Activated naive CD8-positive, alpha-beta T cell treated with anti-CD3 and anti-CD28 coated beads for 36 hours (primary cell): ENCODE measurements at regions not wholly inside any gene's neighbourhood (a gene's known extent, or its start where the extent isn't known, plus 50 kb on each side); places are given as distances from the start of the nearest gene placed in this dataset.

Source experiments
- DNase-seq: peaks from one replicate; pipeline ENCODE4 v3.0.0; 2021
- H3K27ac Mint-ChIP-seq: one replicate; pipeline ENCODE4 v1.8.0; 2022; ENCODE audit warnings: mild to moderate bottlenecking, moderate library complexity, mixed read lengths
- H3K27me3 Mint-ChIP-seq: one replicate; pipeline ENCODE4 v1.8.0; 2022; ENCODE audit warnings: mild to moderate bottlenecking, mixed read lengths
- H3K36me3 Mint-ChIP-seq: one replicate; pipeline ENCODE4 v1.8.0; 2021; ENCODE audit warnings: mild to moderate bottlenecking, mixed read lengths
- H3K4me1 Mint-ChIP-seq: one replicate; pipeline ENCODE4 v1.8.0; 2021; ENCODE audit warnings: mixed read lengths
- H3K4me3 Mint-ChIP-seq: one replicate; pipeline ENCODE4 v1.8.0; 2022; ENCODE audit warnings: mild to moderate bottlenecking, moderate library complexity, mixed read lengths
- H3K9me3 Mint-ChIP-seq: one replicate; pipeline ENCODE4 v1.8.0; 2022; ENCODE audit warnings: mixed read lengths

DNA sequence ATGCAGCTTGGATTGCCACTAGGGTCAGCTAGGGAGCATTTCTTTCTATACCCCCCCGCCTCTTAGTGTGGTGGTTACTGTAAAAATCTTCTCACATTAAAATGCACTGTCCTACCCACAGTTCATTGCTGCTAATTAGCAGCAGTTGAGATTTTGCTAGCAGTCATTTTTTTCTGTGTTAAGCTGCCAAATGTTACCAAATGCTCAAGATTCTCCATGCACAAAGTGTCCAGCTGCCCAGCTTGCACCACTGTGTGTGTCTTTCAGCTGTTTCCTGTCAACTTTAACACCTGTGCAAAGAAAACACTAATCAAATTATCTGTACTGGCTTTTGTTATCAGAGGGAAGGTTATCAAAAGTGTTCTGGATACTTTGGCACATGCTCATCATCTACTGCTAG lies 679.3 kb downstream of the NR4A2 start:
- Mint-ChIP-seq H3K4me3 (no peak overlapping the region), H3K4me1 (no peaks in the 10 kb centered on the region), H3K9me3 (peaks cover 2% of the 10 kb centered on the region), H3K27ac (no peak overlapping the region), H3K27me3 (no peaks in the 10 kb centered on the region), H3K36me3 (no peaks in the 10 kb centered on the region)
- DNase-seq, result no peak

DNA sequence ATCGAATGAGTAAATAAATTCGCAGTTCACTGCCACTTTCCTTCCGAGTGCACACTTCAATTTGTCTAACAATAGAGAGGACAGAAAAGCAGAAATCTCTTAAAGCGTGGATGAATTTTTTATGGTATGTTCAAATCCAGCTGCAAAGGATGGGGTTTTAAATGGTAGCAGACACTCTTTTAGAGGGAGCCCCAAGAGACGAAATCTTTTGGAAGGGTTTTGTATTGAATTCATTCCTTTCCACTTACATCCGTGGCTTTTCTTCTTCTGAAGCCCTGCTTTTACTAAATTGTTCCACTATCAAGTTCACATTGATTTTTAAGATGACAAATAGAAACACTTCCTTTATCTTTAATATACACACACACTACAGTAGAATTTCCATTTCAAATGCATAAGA lies 680.7 kb downstream of the NR4A2 start:
- H3K27ac Mint-ChIP-seq, result no peak overlapping the region
- H3K36me3 Mint-ChIP-seq, result no peaks in the 10 kb centered on the region
- H3K9me3 Mint-ChIP-seq, result peaks cover 2% of the 10 kb centered on the region
- no peak overlapping the region for H3K4me3 Mint-ChIP-seq
- H3K4me1 Mint-ChIP-seq, result no peaks in the 10 kb centered on the region
- H3K27me3 Mint-ChIP-seq, result no peaks in the 10 kb centered on the region
- DNase-seq, result no peak

DNA sequence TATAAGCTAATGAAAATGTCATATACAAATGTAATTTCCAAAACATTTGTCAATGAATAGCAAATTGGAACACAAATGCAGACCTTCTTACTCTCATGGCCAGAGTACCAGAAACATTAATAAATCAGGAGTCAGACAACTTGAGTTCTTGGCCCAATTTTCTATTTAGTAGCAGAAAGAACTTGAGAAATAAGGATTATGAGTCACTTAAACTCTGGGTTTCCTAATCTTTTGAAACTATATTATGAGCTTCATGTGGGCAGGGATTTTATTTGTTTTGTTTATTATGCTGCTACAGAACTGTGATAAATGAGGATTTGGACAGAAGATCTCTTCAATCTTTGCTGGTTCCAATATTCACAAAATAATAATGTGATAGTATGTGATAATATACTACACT lies 686.7 kb downstream of the NR4A2 start:
- Mint-ChIP-seq H3K4me3 (no peak overlapping the region), H3K36me3 (no peaks in the 10 kb centered on the region), H3K4me1 (no peaks in the 10 kb centered on the region), H3K9me3 (no peaks in the 10 kb centered on the region), H3K27ac (no peak overlapping the region), H3K27me3 (no peaks in the 10 kb centered on the region)
- no peak for DNase-seq

DNA sequence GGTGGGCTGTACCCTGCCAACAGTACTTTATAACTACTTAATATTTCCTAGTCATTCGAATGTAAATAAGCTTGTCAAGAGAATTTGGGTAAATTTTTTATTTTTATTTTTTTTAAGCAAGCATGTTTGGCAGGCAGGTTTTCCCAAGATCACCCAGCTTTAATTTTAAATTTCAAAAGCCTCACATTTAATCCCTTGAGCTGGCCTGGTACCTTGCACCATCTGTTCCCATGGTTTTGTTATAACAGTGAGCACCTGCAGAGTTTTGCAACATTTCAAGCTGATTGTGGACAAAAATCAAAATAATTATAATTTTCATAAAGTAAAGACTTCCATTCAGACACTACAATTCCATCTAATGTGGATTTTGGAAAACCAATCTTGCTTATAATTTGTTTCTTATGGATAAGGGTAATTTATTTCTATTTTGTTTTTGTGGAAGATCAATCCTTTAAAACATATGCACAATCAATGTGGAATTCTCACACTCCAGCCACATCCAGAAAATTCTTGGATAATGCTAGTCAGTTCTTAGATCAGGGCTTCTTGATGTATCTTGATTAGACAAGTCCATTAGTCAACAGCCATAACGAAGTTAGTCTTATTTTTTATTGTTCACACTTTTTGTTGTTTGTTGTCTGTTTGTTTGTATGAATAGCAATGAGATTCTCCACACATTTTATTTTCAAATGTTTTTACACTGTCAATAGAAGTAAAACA lies 689.3 kb downstream of the NR4A2 start:
- Mint-ChIP-seq H3K36me3 (no peaks in the 10 kb centered on the region), H3K27me3 (no peaks in the 10 kb centered on the region), H3K9me3 (no peaks in the 10 kb centered on the region), H3K4me3 (no peak overlapping the region), H3K27ac (no peak overlapping the region), H3K4me1 (no peaks in the 10 kb centered on the region)
- no peak for DNase-seq

DNA sequence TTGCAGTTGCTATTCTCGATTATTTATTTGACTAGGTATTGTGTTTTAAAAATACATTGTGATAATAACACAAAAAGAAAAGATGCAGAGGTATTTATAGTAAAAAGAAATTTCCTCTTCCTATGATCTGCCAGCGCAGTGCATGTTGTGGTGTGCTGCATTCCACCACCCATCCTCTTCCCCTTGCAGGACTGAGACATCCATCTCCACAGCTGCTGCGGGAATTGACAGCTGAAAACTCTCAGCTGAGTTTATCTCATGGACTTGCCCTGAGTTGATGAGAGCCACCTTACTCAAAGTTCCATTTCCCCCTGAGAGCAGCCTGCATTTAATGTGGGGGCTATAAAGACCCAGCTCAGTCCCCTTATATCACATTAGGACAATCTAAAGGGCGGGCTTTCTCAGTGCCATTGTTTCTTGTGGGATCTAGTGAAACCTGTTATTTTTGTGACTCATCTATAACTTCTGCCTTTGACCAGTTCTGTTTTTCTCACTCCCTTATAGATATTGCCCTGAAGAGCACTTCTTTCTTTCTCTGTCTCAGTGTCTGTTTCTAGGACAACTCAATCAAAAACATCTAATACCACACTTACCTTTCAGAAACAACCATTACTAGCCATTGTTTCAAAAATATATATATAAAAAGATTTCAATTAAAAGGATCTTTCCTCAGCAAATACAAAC lies 698.5 kb downstream of the NR4A2 start:
- no peaks in the 10 kb centered on the region for H3K4me1 Mint-ChIP-seq
- no peaks in the 10 kb centered on the region for H3K27me3 Mint-ChIP-seq
- no peak overlapping the region for H3K27ac Mint-ChIP-seq
- no peak overlapping the region for H3K4me3 Mint-ChIP-seq
- H3K36me3 Mint-ChIP-seq, result no peaks in the 10 kb centered on the region
- DNase-seq, result no peak
- H3K9me3 Mint-ChIP-seq, result no peaks in the 10 kb centered on the region

DNA sequence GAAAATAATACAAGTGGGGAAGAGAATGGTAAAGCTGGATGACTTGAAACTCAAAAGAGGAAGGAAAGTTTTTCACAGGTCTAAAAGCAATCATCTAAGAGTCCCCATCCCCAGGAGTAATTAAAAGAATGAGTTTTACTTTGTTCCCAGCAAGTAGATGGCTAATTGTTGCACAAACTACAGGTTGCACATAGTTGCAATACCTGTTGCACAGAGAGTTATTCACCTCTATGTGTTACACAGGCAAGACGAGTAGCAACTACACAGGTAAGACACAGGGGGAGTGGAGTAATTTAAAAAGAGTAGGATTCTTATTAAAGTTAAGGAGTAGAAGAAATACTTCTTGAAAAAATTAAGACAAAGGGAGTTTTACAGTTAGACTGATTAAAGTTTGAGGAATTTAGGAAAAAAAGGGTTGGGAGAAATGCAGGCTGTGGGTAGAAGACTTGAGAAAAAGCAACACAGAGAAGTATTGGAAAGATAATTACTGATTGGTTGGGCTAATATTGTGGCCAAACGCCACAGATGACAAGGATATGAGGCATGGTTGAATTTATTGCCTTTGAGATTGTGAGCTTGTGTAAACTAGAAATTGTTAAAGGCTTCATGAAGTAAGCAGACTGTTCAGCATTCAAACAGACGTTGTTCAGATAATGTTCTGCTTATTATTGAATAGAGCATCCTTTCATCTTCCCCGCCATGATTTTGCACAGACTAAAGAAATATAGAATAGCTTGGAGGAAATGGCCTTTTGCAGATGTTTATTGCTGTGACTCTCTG lies 699.3 kb downstream of the NR4A2 start:
- Mint-ChIP-seq H3K27ac (no peak overlapping the region), H3K9me3 (peaks cover 1% of the 10 kb centered on the region), H3K36me3 (no peaks in the 10 kb centered on the region), H3K4me3 (no peak overlapping the region), H3K4me1 (no peaks in the 10 kb centered on the region), H3K27me3 (no peaks in the 10 kb centered on the region)
- no peak for DNase-seq

DNA sequence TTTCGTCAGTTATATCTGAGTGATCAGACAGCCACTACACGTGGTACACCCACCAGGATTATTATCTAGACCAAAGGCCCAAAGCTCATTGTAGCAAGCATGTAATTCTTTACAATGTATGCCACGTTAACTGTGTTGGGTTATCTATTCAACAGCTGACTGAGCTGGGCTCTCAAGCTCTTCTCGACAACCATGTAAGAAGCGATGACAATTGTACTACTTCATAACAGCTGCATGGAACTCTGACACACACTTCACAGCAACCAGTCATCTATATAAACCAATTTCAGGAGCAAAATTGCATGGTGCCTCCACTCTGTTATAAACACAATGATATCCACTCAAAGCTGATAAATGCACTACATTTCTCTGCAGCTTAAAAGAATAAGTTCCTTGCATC lies 701.8 kb downstream of the NR4A2 start:
- Mint-ChIP-seq H3K9me3 (peaks cover 1% of the 10 kb centered on the region), H3K36me3 (no peaks in the 10 kb centered on the region), H3K27ac (no peak overlapping the region), H3K27me3 (no peaks in the 10 kb centered on the region), H3K4me1 (no peaks in the 10 kb centered on the region), H3K4me3 (no peak overlapping the region)
- no peak for DNase-seq

DNA sequence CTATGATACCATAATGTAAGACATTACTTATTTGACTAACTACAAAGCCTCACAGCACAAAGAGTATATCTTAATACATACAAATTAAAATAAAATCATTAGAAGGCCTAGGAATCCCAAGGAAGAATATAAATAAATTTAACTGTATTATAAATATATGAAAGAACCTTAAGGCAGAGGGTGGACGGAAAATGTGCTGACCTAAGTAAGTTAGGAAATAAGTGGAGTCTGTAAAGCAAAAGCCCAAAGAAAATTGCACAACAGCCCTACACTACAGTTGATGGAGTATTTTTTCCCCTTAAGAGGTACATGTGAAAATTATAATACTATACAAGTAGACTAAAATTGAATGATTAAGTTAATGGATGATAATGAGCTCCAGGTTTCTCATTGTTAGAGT lies 710.1 kb downstream of the NR4A2 start:
- DNase-seq, result no peak
- Mint-ChIP-seq H3K4me3 (no peak overlapping the region), H3K27ac (no peak overlapping the region), H3K36me3 (no peaks in the 10 kb centered on the region), H3K27me3 (no peaks in the 10 kb centered on the region), H3K4me1 (no peaks in the 10 kb centered on the region), H3K9me3 (no peaks in the 10 kb centered on the region)

DNA sequence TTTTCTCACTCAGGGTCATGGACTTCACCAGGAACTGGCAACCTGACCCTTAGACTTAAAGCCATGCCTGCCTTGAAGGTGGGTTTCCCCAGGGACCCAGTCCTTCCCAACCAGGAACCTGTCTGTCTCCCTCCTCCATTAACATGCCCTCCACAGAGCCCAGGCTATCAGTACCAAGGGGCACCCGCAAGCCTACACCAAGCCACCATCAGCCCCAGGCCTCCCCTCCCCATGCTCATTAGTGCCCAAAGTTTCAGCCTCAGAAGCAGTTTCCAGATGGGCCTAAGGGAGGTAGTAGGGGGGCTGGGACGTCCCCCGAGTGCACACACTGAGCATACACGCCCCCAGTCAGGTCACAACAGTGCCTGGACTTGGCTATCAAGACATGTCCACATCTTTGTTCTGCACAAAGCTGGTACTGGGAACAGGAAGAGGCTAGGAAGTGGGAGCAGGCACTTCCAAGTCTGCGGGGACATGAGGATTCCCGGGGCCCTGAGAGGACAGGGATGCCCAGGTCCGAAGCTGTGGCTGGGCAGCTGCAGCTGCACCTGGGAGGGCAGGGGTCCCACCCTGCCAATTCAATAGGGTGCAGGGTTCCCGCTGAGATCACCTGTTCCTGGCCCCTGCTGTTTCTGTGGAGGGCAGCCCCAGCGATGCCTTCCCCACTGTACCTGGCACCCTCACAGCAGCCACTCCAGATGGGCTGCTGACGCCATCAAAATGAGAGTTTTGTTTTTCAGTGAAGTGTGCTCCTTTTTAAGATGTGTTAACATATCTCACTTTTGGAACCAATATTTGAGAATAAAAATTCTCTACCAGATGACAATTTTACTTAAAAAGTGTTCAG lies 731.4 kb downstream of the NR4A2 start:
- DNase-seq, result no peak
- H3K9me3 Mint-ChIP-seq, result peaks cover 4% of the 10 kb centered on the region
- H3K36me3 Mint-ChIP-seq, result no peaks in the 10 kb centered on the region
- no peak overlapping the region for H3K27ac Mint-ChIP-seq
- no peaks in the 10 kb centered on the region for H3K4me1 Mint-ChIP-seq
- H3K4me3 Mint-ChIP-seq, result no peak overlapping the region
- H3K27me3 Mint-ChIP-seq, result no peaks in the 10 kb centered on the region

DNA sequence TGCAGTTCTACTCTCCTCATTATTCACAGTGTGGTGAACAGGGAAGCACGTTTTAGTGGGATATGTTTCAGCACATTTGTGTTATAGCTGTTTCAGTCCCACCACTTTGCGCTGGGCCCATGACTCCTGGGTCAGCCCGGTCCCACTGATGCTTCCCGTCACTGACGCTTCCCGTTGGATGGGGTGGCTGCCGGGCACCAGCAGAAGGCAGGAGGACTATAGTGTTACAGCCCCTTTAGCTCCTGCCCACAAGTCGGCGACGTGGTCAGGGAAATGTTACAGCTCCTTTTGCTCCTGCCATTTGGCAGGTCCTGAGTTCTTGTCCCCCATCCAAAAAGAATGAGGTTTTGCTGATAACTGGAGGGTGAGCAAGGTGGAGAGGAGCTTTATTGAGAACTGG lies 732.2 kb downstream of the NR4A2 start:
- no peaks in the 10 kb centered on the region for H3K27me3 Mint-ChIP-seq
- H3K9me3 Mint-ChIP-seq, result peaks cover 4% of the 10 kb centered on the region
- H3K36me3 Mint-ChIP-seq, result no peaks in the 10 kb centered on the region
- H3K4me3 Mint-ChIP-seq, result no peak overlapping the region
- no peak for DNase-seq
- H3K4me1 Mint-ChIP-seq, result no peaks in the 10 kb centered on the region
- H3K27ac Mint-ChIP-seq, result no peak overlapping the region

DNA sequence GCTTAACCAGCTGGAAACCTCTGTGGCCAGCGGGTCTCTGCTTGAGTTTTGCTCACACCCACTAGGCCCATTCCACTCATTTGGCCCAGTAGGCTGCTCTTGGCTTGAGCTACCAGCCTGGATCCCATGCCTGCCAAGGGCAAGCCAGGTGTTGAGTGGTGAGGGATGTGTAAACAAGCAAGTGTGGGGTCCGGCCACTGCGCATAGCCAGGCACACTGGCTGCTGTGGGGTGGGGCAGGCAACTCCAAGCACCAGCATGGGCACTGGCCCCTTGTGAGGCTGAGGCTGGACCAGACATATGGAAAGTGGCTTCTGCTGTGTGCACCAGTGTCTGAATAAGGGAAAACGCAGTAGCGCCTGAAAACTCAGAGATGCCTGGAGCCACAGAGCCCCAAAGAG lies 732.7 kb downstream of the NR4A2 start:
- H3K4me1 Mint-ChIP-seq, result no peaks in the 10 kb centered on the region
- DNase-seq, result no peak
- peaks cover 4% of the 10 kb centered on the region for H3K9me3 Mint-ChIP-seq
- no peak overlapping the region for H3K4me3 Mint-ChIP-seq
- no peak overlapping the region for H3K27ac Mint-ChIP-seq
- no peaks in the 10 kb centered on the region for H3K27me3 Mint-ChIP-seq
- no peaks in the 10 kb centered on the region for H3K36me3 Mint-ChIP-seq

DNA sequence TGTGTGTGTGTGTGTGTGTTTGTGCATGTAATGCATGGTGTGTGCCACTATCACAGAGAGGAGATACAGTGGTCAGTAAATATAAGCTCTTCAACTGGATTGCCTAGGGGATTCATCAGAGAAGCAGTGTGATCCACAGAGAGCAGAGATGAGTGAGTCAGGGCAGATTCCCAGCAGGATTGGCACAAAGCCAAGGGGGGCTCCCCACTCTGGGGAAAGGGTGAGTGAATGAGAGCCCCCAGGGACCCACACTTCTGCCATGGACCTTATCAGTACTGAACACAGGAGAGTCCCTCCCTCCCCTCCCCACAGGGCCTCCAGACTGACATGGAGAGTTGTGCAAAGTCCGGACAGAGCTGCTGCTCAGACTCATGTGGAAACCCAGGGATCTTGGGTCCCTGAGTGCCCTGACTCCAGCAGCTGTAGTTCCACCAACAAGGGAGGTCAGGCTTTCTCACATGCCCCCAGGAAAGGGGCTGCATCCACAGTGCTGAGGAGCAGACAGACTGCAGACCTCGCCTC lies 748.8 kb downstream of the NR4A2 start:
- H3K4me3 Mint-ChIP-seq, result no peak overlapping the region
- H3K4me1 Mint-ChIP-seq, result no peaks in the 10 kb centered on the region
- H3K9me3 Mint-ChIP-seq, result peaks cover 13% of the 10 kb centered on the region
- no peak for DNase-seq
- no peaks in the 10 kb centered on the region for H3K36me3 Mint-ChIP-seq
- H3K27me3 Mint-ChIP-seq, result no peaks in the 10 kb centered on the region
- no peak overlapping the region for H3K27ac Mint-ChIP-seq

DNA sequence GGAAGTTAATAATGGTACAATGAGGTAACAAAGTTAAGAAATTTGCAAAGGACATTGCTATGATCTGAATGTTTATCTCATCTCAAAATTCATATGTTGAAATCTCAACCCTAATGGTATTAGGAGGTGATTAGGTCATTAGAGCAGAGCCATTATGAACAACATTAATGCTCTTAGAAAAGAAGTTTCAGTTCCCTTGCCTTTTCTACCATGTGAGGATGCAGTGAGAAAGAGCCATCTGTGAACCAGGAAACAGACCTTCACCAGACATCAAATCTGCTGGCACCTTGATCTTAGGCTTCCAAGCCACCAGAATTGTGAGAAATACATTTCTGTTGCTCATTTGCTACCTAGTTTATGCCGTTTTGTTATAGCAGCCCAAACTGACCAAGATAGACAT lies 757.6 kb downstream of the NR4A2 start:
- no peaks in the 10 kb centered on the region for H3K4me1 Mint-ChIP-seq
- H3K36me3 Mint-ChIP-seq, result no peaks in the 10 kb centered on the region
- H3K4me3 Mint-ChIP-seq, result no peak overlapping the region
- no peaks in the 10 kb centered on the region for H3K27me3 Mint-ChIP-seq
- H3K27ac Mint-ChIP-seq, result no peak overlapping the region
- no peaks in the 10 kb centered on the region for H3K9me3 Mint-ChIP-seq
- no peak for DNase-seq

DNA sequence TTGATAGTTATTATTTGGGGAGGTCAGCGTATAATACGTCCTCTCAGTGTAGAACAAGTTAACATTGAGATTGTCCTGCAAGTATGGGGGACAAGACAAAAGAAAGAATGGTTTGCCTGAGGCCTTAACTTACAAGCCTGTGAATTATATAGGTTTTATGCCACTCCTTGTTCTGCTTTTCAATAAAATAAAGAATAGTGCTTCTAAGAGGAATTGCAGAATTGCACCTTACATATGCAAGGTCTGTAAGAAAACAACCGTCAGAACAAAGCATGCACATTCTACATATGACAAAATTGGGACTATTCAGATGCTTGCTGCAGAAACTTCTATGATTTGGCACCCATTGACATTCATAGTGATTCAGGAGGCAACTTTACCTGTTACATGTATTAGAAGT lies 785.0 kb downstream of the NR4A2 start:
- no peak overlapping the region for H3K4me3 Mint-ChIP-seq
- H3K27me3 Mint-ChIP-seq, result no peaks in the 10 kb centered on the region
- no peak for DNase-seq
- no peak overlapping the region for H3K27ac Mint-ChIP-seq
- no peaks in the 10 kb centered on the region for H3K36me3 Mint-ChIP-seq
- H3K4me1 Mint-ChIP-seq, result peaks cover 2% of the 10 kb centered on the region
- peaks cover 4% of the 10 kb centered on the region for H3K9me3 Mint-ChIP-seq
